ENCODE measurements at regions not wholly inside any gene's neighbourhood (a gene's known extent, or its start where the extent isn't known, plus 50 kb on each side); places are given as distances from the start of the nearest gene placed in this dataset.

- Histone ChIP-seq H2BK120ac (ENCODE audit: low read depth, low read length, poor library complexity, severe bottlenecking) (no peak overlapping the region), H3K56ac (ENCODE audit: insufficient read length, low read depth, low read length) (no peak overlapping the region), H3K9me3 (ENCODE audit: control insufficient read depth, low read depth, low read length) (no peaks in the 10 kb centered on the region), H2BK12ac (ENCODE audit: insufficient read length, low read depth, low read length) (no peak overlapping the region), H4K91ac (ENCODE audit: insufficient read length, low read depth, low read length) (no peak overlapping the region), H3K27me3 (ENCODE audit: insufficient read depth, low read length) (no peaks in the 10 kb centered on the region), H3K27ac (ENCODE audit: insufficient read length, low read depth, low read length) (no peak overlapping the region), H2BK20ac (ENCODE audit: low read depth, low read length, poor library complexity, severe bottlenecking) (no peak overlapping the region), H2BK5ac (ENCODE audit: insufficient read length, low read length) (no peak overlapping the region), H3K23me2 (ENCODE audit: insufficient read length, low read depth, low read length, poor library complexity, severe bottlenecking) (no peaks in the 10 kb centered on the region), H3K18ac (ENCODE audit: insufficient read length, low read depth, low read length) (no peak overlapping the region), H3K79me1 (ENCODE audit: insufficient read depth, low read depth, low read length, poor library complexity, severe bottlenecking) (no peaks in the 10 kb centered on the region), H3K79me2 (ENCODE audit: insufficient read depth, low read length) (no peaks in the 10 kb centered on the region), H3K23ac (ENCODE audit: insufficient read length, low read depth, low read length) (no peak overlapping the region), H2AK5ac (ENCODE audit: insufficient read length, low read length) (no peak overlapping the region), H2AFZ (ENCODE audit: low read length) (no peak overlapping the region), H4K8ac (replicated peaks; ENCODE audit: insufficient read length, low read depth, low read length) (no peak overlapping the region), H3T11ph (ENCODE audit: low read length) (no peak overlapping the region), H4K20me1 (ENCODE audit: control insufficient read depth, insufficient read depth, insufficient read length) (no peaks in the 10 kb centered on the region), H4K5ac (ENCODE audit: insufficient read length, low read depth, low read length) (no peak overlapping the region), H3K4me1 (ENCODE audit: insufficient read depth, low read length) (no peaks in the 10 kb centered on the region), H3K9ac (ENCODE audit: extremely low read depth, insufficient read length, low read length) (no peak overlapping the region), H3K4me2 (ENCODE audit: insufficient read depth, insufficient read length, low read length) (no peak overlapping the region), H2BK15ac (ENCODE audit: low read depth, low read length) (no peak overlapping the region), H3K4ac (ENCODE audit: low read depth, low read length) (no peak overlapping the region), H3K14ac (ENCODE audit: insufficient read depth, low read length) (no peak overlapping the region)
- H3K36me3 Mint-ChIP-seq (ENCODE audit: insufficient read depth in 1 of 3, low read depth in 3 of 3): peaks cover 0 to 6% (median 0%) of the 10 kb centered on the region in 3 experiments; a peak in 3 of 7 replicates
- no peak overlapping the region for H3K4me3 Mint-ChIP-seq
- DNase-seq: no peak
- H3K27me3 Mint-ChIP-seq (ENCODE audit: low read depth): no peaks in the 10 kb centered on the region
- TF ChIP-seq, protein P1, sequence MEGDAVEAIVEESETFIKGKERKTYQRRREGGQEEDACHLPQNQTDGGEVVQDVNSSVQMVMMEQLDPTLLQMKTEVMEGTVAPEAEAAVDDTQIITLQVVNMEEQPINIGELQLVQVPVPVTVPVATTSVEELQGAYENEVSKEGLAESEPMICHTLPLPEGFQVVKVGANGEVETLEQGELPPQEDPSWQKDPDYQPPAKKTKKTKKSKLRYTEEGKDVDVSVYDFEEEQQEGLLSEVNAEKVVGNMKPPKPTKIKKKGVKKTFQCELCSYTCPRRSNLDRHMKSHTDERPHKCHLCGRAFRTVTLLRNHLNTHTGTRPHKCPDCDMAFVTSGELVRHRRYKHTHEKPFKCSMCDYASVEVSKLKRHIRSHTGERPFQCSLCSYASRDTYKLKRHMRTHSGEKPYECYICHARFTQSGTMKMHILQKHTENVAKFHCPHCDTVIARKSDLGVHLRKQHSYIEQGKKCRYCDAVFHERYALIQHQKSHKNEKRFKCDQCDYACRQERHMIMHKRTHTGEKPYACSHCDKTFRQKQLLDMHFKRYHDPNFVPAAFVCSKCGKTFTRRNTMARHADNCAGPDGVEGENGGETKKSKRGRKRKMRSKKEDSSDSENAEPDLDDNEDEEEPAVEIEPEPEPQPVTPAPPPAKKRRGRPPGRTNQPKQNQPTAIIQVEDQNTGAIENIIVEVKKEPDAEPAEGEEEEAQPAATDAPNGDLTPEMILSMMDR (conservative IDR thresholded peaks at IDR 0.05): no peak
- H3K27ac Mint-ChIP-seq: no peak overlapping the region
- peaks cover 2 to 6% of the 10 kb centered on the region in 2 experiments; a peak in 3 of 5 replicates for H3K9me3 Mint-ChIP-seq
- no CpG with 5 or more reads among the region's 3 CpGs for WGBS (ENCODE audit: extremely low coverage, insufficient read length, low lambda C conversion rate)
- H3K4me1 Mint-ChIP-seq: no peaks in the 10 kb centered on the region
These were observed 510.2 kb downstream of the SPATA31D1 start for GRCh38 chr9:82498541-82499317.
